ENCODE measurements at regions not wholly inside any gene's neighbourhood (a gene's known extent, or its start where the extent isn't known, plus 50 kb on each side); places are given as distances from the start of the nearest gene placed in this dataset.

GRCh38 chr7:85781606-85782005 lies 594.8 kb upstream of the SEMA3D start:
- intact Hi-C loops (cut with DNase I): no loop called here
- Histone ChIP-seq H3K9me3 (peaks cover 0 to 12% (median 4%) of the 10 kb centered on the region in 4 donors), H3K27me3 (no peaks in the 10 kb centered on the region), H3K27ac (replicated peaks in 1 of 4) (no peak overlapping the region), H3K4me3 (no peak overlapping the region), H3K4me1 (no peaks in the 10 kb centered on the region), H3K36me3 (no peaks in the 10 kb centered on the region)
- WGBS: 66% methylated on average over 4 of the region's 4 CpGs
- TF ChIP-seq EP300 (IDR thresholded peaks at IDR 0.05): no peak
- no peak for TF ChIP-seq POLR2AphosphoS5 (IDR thresholded peaks at IDR 0.05)
- TF ChIP-seq CTCF (IDR thresholded peaks at IDR 0.05): no peak
- TF ChIP-seq POLR2A (IDR thresholded peaks at IDR 0.05; ENCODE audit: low read depth): no peak
- DNase-seq (ENCODE audit: extremely low spot score): no peak

GRCh38 chr7:85776691-85777345 lies 590.0 kb upstream of the SEMA3D start:
- 58% methylated on average over 1 of the region's 1 CpG for WGBS
- no peak for TF ChIP-seq POLR2A (IDR thresholded peaks at IDR 0.05; ENCODE audit: low read depth)
- no peak for TF ChIP-seq CTCF (IDR thresholded peaks at IDR 0.05)
- TF ChIP-seq POLR2AphosphoS5 (IDR thresholded peaks at IDR 0.05): no peak
- no peak for TF ChIP-seq EP300 (IDR thresholded peaks at IDR 0.05)
- no peaks in the 10 kb centered on the region for H3K36me3 ChIP-seq
- no peaks in the 10 kb centered on the region for H3K4me1 ChIP-seq
- no peaks in the 10 kb centered on the region for H3K27me3 ChIP-seq
- no peaks in the 10 kb centered on the region for H3K9me3 ChIP-seq
- intact Hi-C loops (cut with DNase I): no loop called here
- DNase-seq (ENCODE audit: extremely low spot score): no peak
- no peak overlapping the region for H3K4me3 ChIP-seq
- H3K27ac ChIP-seq (replicated peaks in 1 of 4): no peak overlapping the region

- no peaks in the 10 kb centered on the region for H3K27me3 ChIP-seq
- no peak overlapping the region for H3K27ac ChIP-seq (replicated peaks in 1 of 4)
- no peaks in the 10 kb centered on the region for H3K9me3 ChIP-seq
- WGBS: 61% methylated on average over 3 of the region's 3 CpGs
- DNase-seq (ENCODE audit: extremely low spot score): no peak
- H3K4me3 ChIP-seq: no peak overlapping the region
- no peaks in the 10 kb centered on the region for H3K36me3 ChIP-seq
- H3K4me1 ChIP-seq: no peaks in the 10 kb centered on the region
- TF ChIP-seq CTCF (IDR thresholded peaks at IDR 0.05) (no peak), POLR2AphosphoS5 (IDR thresholded peaks at IDR 0.05) (no peak), POLR2A (IDR thresholded peaks at IDR 0.05; ENCODE audit: low read depth) (no peak), EP300 (IDR thresholded peaks at IDR 0.05) (no peak)
- intact Hi-C loops (cut with DNase I): no loop called here
Observed at GRCh38 chr7:85775431-85775830, 588.6 kb upstream of the SEMA3D start.

GRCh38 chr7:85774986-85775385 lies 588.1 kb upstream of the SEMA3D start:
- Histone ChIP-seq H3K4me3 (no peak overlapping the region), H3K9me3 (no peaks in the 10 kb centered on the region), H3K36me3 (no peaks in the 10 kb centered on the region), H3K27ac (replicated peaks in 1 of 4) (no peak overlapping the region), H3K4me1 (no peaks in the 10 kb centered on the region), H3K27me3 (no peaks in the 10 kb centered on the region)
- intact Hi-C loops (cut with DNase I): no loop called here
- whole genome bisulfite sequencing: 79% methylated on average over 6 of the region's 6 CpGs
- TF ChIP-seq EP300 (IDR thresholded peaks at IDR 0.05) (no peak), POLR2AphosphoS5 (IDR thresholded peaks at IDR 0.05) (no peak), CTCF (IDR thresholded peaks at IDR 0.05) (no peak), POLR2A (IDR thresholded peaks at IDR 0.05; ENCODE audit: low read depth) (no peak)
- no peak for DNase-seq (ENCODE audit: extremely low spot score)

All from esophagus muscularis mucosa (tissue), 4 donors.